Lung microvascular endothelial cell (primary cell): ENCODE measurements at regions not wholly inside any gene's neighbourhood (a gene's known extent, or its start where the extent isn't known, plus 50 kb on each side); places are given as distances from the start of the nearest gene placed in this dataset.

ENCODE experiments used
- DNase-seq, 2 donors: peaks; one replicate each; pipeline versions ENCODE4 v3.0.0 to v3.0.0-alpha.2; 2010; ENCODE audit warnings: low read depth in 2 of 2

DNA sequence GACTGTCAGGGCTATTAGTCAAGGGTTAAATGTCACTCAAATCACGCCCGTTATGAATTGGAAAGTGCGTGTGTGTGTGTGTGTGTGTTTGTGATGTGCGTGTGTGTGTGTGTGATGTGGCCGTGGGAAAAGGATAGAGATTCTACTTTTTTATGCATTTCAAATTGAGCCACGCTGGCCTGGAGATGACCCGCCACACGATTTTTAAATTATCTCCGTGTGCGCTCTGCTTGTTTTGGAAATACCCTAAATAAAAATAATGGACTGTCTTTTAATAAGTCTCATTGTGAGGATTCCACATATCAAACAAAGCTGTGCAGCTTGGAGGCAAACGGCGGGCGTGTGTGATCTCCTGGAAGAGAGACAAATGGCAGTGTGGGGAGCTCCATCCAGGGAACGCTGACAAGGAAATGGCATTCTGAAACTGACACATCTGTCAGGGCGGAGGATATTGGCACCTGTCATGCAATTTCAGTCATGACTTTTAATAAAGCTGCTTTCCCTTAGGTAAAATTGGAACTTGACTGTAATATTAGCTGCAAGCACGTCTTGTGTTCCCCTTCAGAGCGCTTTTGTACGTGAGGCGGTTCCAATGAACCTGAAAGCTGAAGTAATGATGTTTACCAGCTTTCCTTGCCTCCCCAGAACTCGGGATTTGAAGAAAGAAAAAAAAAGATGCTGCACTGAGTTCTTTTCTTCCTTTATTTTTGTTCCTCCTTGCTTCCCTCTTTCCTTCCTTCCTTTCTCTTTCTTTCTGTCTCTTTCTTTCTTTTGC, 381.8 kb upstream of the SMIM21 start:
- no peak for DNase-seq

DNA sequence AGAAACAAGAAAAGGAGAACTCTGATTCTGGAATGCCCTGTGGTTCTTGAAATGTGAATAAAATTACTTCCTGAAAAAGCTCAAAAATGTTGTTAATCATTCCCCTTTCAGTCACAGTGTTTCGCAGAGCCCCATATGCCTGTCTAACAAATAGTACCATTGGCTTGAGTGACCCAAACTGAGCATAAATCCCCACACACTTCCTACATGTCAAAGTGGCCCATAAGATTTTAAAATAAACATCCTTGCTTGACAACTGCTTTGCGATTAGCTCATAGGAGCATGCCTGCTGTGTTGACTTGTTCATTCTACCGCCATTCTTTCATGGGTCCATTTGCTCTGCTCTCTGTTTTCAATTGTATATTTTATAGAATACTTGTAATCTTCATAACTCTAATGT, 377.8 kb upstream of the SMIM21 start:
- DNase-seq: no peak

DNA sequence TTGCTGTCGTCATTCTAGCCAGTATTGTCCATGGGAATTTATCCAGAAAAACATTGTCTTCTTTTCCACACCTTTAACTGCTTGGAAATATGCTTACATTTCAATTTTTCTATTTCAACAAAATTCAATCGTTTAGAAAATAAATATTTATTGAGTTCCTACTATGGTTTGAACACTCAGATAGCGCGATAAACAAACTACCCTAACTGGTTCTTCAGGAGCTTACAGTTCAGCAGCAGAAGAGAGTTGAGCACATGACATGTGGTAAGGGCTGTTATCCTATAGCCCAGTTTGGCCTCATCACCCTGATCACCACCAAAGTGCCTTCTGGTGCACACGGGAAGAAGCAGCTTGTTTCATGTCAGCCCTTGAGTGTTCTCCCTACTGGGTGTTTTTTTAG, 375.2 kb upstream of the SMIM21 start:
- no peak for DNase-seq

DNA sequence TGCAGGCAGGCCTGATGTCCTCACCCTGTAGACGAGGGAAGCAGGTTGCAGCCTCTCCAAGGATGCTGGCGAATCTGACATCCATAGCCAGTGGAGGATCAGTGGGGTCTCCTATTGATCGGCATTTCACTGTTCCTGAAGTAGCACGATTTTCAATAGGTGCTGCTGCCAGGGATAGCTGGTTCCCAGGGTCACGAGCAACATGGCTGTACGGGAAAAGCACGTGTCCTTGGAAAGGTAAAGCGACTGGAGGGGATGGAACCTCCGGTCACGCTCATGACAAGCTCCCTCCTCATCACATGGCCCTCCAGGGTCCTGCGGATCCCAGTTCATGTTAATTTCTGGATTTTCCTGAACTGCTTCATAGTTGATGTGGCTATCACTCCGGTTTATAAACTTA, 373.7 kb upstream of the SMIM21 start:
- DNase-seq: no peak

DNA sequence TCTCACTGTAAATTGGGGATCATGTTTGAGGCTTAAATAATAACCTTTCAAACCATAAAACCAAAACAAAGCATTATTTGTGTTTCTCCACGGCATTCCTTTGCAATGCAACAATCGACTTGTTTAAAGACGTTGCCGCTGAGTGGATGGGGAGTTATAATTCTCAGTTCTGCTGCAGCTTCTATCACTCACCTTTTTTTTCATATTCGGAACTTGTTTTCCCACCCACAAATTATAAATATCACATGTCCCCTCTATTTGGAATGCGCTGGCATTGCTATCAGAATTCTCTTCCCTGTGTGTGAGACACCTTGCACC, 372.8 kb upstream of the SMIM21 start:
- no peak for DNase-seq

- DNase-seq: no peak
Measured at GRCh38 chr18:75799449-75800330, 372.2 kb upstream of the SMIM21 start.

GRCh38 chr18:75797046-75797445, 369.5 kb upstream of the SMIM21 start:
- DNase-seq: no peak

GRCh38 chr18:75790796-75791195, 363.3 kb upstream of the SMIM21 start:
- no peak for DNase-seq

- no peak for DNase-seq
Measured at GRCh38 chr18:75790111-75790510, 362.6 kb upstream of the SMIM21 start.

GRCh38 chr18:75785834-75786233, 358.3 kb upstream of the SMIM21 start:
- no peak for DNase-seq

DNA sequence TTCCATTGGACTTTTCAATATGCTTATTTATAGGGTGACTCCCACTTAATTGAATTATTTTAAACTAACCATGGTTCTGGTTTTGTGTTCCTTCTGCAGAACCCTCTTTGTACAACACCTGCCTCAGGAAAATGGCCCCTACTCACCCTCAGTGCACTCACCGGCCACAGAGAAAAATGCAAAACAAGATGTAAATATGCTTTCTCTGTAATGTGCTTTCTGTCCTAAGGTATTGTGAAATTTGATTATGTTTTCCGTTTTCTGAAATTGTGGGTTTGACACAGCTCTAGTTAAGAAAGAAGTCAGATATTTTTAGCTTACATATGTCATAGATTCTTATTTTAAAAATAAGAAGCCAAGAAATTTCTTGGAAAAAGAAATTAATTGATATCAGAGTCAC, 357.7 kb upstream of the SMIM21 start:
- DNase-seq: no peak

GRCh38 chr18:75784390-75784789, 356.9 kb upstream of the SMIM21 start:
- no peak for DNase-seq

DNA sequence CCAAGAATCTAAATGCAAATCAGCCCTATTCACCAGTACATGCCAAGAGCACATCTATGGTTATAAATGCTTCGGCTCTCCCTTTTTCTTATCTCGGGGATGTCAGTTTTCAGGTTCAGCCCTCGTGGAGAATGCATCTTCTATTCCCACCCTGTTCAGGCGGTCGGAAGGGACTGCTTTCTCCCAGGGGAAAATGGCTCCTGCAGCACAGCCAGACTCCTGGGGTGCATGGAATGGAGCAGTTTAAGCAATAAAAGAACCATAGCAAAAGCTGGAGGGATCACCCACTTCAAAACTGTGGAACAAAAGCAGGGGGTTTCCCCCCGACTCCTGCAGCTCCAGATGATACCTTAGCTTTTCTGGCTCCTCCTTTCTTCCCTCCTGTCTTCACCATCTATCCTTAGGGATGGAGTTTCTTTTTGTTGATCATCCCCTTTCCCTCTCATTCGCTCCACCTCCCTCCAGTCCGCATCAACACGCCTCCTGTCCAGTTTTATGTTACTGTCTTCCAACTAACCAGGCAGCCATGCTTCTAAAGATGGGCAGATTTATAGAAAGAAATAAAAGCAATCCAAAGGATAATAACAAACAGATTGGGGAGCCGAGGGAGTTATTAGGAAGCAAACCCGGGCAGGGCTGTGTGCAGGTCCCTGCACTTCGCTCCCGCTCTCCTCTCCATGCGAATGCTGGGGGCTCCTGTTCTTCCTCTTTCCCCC, 356.2 kb upstream of the SMIM21 start:
- no peak for DNase-seq

DNA sequence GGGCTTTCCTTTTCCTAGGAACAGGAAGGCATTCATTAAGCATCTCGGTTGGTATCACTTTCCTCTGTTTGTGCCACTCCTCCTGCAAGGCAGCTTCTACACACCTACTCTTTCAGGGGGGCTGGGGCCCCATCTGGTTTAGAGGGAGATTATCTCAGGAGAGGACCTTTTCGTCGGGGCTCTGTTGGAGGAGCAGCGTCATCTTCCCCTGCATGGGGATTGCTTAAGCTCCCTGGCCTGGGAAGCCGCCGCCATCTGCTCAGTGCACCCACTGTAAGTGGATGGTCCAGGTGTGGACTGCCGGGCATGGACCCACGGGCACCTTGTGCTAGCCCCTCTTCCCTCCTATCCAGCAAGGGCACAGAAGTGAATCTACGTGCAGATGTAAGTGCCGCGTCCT, 355.3 kb upstream of the SMIM21 start:
- DNase-seq: no peak

GRCh38 chr18:75782204-75782603, 354.7 kb upstream of the SMIM21 start:
- no peak for DNase-seq

DNA sequence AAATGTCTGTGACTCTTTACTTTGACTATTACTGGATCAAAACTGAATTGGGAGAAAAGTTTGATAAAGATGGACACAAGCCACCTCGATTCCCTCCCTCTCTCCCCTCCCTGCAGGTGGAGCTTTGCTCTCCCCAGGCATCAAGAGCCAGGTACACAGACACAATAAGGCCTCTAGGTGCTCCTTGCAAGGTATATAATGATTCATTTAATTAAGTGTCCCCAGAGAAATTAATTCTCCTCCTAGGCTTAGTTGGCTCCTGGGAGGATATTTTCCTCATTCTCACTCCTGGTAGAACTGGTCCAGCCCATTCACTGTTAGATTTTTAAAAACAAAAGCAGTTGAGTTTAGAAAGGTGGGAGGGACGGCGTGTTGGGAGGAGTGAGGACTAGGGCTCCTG, 352.4 kb upstream of the SMIM21 start:
- DNase-seq: no peak

DNA sequence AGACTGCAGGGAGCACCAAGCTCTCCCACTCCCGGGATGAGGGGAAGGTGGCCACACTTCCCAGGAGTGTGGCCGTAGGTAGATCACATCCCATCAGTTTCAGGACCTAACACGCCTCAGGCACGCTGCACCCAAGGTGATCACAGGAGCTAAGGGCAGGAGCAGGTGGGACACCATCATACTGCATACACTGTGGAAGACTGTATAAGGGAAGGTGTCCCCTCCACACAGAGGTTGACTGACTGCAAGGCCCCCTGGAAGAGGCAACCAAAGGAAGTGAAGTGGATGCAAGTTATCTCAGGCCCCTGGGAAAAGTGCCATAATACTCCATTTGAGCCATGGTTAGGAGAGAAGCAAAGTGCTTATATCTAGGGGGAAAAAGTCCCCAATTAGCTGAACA, 351.9 kb upstream of the SMIM21 start:
- DNase-seq: no peak

GRCh38 chr18:75777630-75778029, 350.1 kb upstream of the SMIM21 start:
- DNase-seq: no peak

GRCh38 chr18:75775121-75775520, 347.6 kb upstream of the SMIM21 start:
- DNase-seq: no peak

- no peak for DNase-seq
Measured at GRCh38 chr18:75773618-75774017, 346.1 kb upstream of the SMIM21 start.

- DNase-seq: no peak
Measured at GRCh38 chr18:75762758-75763157, 335.3 kb upstream of the SMIM21 start.

- DNase-seq: no peak
Measured at GRCh38 chr18:75760208-75760607, 332.7 kb upstream of the SMIM21 start.
